Tibial nerve (tissue), 3 donors: ENCODE measurements at regions not wholly inside any gene's neighbourhood (a gene's known extent, or its start where the extent isn't known, plus 50 kb on each side); places are given as distances from the start of the nearest gene placed in this dataset.

Experiments used
- CTCF ChIP-seq, 5 experiments: fragments of 200-600 bp in 3 of 5; fragments of 450-650 bp in 2 of 5; sonication (generic) in 3 of 5; IDR thresholded peaks; one replicate each; pipeline ENCODE4 v1.5.1; 2016 to 2019; ENCODE audit warnings: antibody characterized with exemption in 5 of 5, mild to moderate bottlenecking in 3 of 5, moderate library complexity in 2 of 5
- POLR2A ChIP-seq, 2 donors: fragments of 450-650 bp; IDR thresholded peaks; one replicate each; pipeline ENCODE4 v1.6.1; 2017; ENCODE audit warnings: antibody characterized with exemption in 2 of 2, mild to moderate bottlenecking in 2 of 2, moderate library complexity in 2 of 2

DNA sequence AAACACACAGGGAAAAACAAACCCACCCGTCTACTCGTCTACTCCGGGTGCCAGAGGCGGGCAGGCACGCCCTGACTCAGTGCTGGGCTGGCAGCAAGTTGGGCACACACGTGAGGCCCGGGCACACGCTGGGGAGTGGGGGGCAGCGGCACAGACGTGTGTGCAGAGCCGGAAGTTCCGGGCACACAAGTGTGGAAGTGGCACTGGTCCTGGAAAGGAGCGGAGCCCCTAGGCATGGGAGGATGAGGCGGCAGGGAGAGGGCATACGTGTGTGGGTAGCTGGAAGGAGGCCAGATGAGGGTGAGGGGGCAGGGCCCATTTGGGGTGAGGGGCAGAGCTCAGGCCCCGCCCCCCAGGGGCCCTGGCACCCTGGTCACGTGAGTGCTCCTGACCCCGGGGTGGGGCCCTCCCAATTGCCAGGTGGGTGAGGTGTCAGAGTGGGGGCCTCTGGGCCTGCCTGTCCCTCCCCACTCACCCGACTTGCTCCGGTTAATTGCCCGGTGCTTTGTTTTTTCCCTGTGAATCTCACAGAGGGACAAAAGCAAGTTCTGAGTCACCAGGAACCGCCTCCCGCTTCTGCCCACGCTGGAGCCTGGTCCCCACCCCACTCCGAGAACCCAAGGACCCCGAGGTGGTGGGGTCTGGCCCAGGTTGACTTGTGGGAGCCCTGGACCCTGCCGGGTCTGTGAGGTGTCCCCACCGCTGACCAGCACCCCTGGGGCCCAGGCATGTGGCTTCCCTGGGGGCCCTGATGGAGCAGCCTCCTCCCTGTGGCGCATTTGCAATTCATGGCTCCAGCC lies 104.8 kb upstream of the CASZ1 start:
- TF ChIP-seq POLR2A (IDR thresholded peaks at IDR 0.05) (no peak), CTCF (IDR thresholded peaks at IDR 0.05) (no peak)
